ENCODE measurements at regions not wholly inside any gene's neighbourhood (a gene's known extent, or its start where the extent isn't known, plus 50 kb on each side); places are given as distances from the start of the nearest gene placed in this dataset.

GRCh38 chr2:125037135-125037653 is 1012.1 kb downstream of the CNTNAP5 start (continued):
- TF ChIP-seq, protein P1, sequence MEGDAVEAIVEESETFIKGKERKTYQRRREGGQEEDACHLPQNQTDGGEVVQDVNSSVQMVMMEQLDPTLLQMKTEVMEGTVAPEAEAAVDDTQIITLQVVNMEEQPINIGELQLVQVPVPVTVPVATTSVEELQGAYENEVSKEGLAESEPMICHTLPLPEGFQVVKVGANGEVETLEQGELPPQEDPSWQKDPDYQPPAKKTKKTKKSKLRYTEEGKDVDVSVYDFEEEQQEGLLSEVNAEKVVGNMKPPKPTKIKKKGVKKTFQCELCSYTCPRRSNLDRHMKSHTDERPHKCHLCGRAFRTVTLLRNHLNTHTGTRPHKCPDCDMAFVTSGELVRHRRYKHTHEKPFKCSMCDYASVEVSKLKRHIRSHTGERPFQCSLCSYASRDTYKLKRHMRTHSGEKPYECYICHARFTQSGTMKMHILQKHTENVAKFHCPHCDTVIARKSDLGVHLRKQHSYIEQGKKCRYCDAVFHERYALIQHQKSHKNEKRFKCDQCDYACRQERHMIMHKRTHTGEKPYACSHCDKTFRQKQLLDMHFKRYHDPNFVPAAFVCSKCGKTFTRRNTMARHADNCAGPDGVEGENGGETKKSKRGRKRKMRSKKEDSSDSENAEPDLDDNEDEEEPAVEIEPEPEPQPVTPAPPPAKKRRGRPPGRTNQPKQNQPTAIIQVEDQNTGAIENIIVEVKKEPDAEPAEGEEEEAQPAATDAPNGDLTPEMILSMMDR (conservative IDR thresholded peaks at IDR 0.05; ENCODE audit: low read depth in 2 of 2) = no peak
- TF ChIP-seq NANOG (IDR thresholded peaks at IDR 0.05; ENCODE audit: borderline replicate concordance) = no peak

DNA sequence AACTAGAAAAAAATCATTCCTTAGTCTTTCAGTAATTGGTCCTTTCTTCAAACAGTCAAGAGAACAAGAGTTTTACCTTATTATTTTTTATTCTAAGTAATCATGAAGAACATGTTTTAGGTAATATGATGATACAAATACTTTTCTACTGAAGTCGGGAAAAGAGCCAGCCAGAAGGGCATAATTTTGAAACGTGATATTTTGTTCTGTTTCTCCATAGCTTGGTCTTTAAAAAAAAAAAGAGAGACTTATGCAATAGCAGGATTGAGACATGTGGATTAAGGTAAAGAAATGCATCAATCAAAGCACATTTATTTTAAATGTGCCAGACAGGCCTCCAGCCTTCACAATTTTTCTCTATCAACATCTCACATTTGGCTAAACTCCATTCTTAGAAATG is 1016.8 kb downstream of the CNTNAP5 start:
- no peak for ATAC-seq
- no peaks in the 10 kb centered on the region for H3K27me3 Mint-ChIP-seq (ENCODE audit: insufficient read depth, low read depth, poor library complexity)
- H3K36me3 Mint-ChIP-seq (ENCODE audit: low read depth) = peaks cover 3% of the 10 kb centered on the region; the same call in 2 of the 3 replicates
- DNase-seq (ENCODE audit: low spot score) = no peak
- H3K9me2 ChIP-seq (ENCODE audit: insufficient read depth) = peaks cover 17% of the 10 kb centered on the region
- no peaks in the 10 kb centered on the region for H3F3A ChIP-seq (replicated peaks; ENCODE audit: low read depth)
- no peaks in the 10 kb centered on the region for H3K27me3 ChIP-seq (ENCODE audit: insufficient read depth)
- TF ChIP-seq, protein P2, sequence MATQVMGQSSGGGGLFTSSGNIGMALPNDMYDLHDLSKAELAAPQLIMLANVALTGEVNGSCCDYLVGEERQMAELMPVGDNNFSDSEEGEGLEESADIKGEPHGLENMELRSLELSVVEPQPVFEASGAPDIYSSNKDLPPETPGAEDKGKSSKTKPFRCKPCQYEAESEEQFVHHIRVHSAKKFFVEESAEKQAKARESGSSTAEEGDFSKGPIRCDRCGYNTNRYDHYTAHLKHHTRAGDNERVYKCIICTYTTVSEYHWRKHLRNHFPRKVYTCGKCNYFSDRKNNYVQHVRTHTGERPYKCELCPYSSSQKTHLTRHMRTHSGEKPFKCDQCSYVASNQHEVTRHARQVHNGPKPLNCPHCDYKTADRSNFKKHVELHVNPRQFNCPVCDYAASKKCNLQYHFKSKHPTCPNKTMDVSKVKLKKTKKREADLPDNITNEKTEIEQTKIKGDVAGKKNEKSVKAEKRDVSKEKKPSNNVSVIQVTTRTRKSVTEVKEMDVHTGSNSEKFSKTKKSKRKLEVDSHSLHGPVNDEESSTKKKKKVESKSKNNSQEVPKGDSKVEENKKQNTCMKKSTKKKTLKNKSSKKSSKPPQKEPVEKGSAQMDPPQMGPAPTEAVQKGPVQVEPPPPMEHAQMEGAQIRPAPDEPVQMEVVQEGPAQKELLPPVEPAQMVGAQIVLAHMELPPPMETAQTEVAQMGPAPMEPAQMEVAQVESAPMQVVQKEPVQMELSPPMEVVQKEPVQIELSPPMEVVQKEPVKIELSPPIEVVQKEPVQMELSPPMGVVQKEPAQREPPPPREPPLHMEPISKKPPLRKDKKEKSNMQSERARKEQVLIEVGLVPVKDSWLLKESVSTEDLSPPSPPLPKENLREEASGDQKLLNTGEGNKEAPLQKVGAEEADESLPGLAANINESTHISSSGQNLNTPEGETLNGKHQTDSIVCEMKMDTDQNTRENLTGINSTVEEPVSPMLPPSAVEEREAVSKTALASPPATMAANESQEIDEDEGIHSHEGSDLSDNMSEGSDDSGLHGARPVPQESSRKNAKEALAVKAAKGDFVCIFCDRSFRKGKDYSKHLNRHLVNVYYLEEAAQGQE (IDR thresholded peaks at IDR 0.05; ENCODE audit: unreplicated experiment) = no peak
- TF ChIP-seq ZNF331 (CRISPR knock-in tag; IDR thresholded peaks at IDR 0.05; ENCODE audit: low read depth) = no peak
- TF ChIP-seq ZNF462 (CRISPR knock-in tag; IDR thresholded peaks at IDR 0.05) = no peak
- no peak for TF ChIP-seq STAT1 (IDR thresholded peaks at IDR 0.05; ENCODE audit: unreplicated experiment)
- TF ChIP-seq POLR2AphosphoS5 (IDR thresholded peaks at IDR 0.05; ENCODE audit: low read depth) = no peak
- TF ChIP-seq NANOG (IDR thresholded peaks at IDR 0.05; ENCODE audit: borderline replicate concordance) = no peak
- no peak for TF ChIP-seq CREB1 (CRISPR knock-in tag; IDR thresholded peaks at IDR 0.05; ENCODE audit: low read depth)
- TF ChIP-seq, protein P3, sequence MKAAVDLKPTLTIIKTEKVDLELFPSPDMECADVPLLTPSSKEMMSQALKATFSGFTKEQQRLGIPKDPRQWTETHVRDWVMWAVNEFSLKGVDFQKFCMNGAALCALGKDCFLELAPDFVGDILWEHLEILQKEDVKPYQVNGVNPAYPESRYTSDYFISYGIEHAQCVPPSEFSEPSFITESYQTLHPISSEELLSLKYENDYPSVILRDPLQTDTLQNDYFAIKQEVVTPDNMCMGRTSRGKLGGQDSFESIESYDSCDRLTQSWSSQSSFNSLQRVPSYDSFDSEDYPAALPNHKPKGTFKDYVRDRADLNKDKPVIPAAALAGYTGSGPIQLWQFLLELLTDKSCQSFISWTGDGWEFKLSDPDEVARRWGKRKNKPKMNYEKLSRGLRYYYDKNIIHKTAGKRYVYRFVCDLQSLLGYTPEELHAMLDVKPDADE (IDR thresholded peaks at IDR 0.05) = no peak
- no peak overlapping the region; the same call in 1 of the 2 replicates for H2AFZ ChIP-seq
- no peaks in the 10 kb centered on the region for H3K36me3 ChIP-seq (ENCODE audit: insufficient read depth)
- H3K4me3 ChIP-seq = no peak overlapping the region
- no peaks in the 10 kb centered on the region for H3K4me1 ChIP-seq (ENCODE audit: insufficient read depth)
- no peak overlapping the region for H3K4me3 Mint-ChIP-seq
- no peaks in the 10 kb centered on the region for H3K4me1 Mint-ChIP-seq
- H3K79me2 ChIP-seq (replicated peaks; ENCODE audit: insufficient read depth) = no peaks in the 10 kb centered on the region
- no peak overlapping the region for H3K4me2 ChIP-seq
- no peaks in the 10 kb centered on the region for H4K20me1 ChIP-seq (replicated peaks; ENCODE audit: insufficient read depth)
- H3K27ac Mint-ChIP-seq = no peak overlapping the region
- peaks cover 13% of the 10 kb centered on the region for H3K9me3 Mint-ChIP-seq
- no peak overlapping the region for H3K27ac ChIP-seq (ENCODE audit: low read depth)
